ENCODE measurements at regions not wholly inside any gene's neighbourhood (a gene's known extent, or its start where the extent isn't known, plus 50 kb on each side); places are given as distances from the start of the nearest gene placed in this dataset.

GRCh38 chr2:41873102-41874031, 174.5 kb upstream of the PKDCC start:
- H3K27ac ChIP-seq (ENCODE audit: insufficient read depth, low read length, poor library complexity, severe bottlenecking): no peak overlapping the region
- H3K36me3 ChIP-seq (ENCODE audit: control insufficient read depth, insufficient read depth, low read length): no peaks in the 10 kb centered on the region
- no peak for DNase-seq
- H3K4me3 ChIP-seq (ENCODE audit: insufficient read depth, low read depth, low read length, poor library complexity, severe bottlenecking): no peak overlapping the region
- H3K4me1 ChIP-seq (ENCODE audit: control insufficient read depth, insufficient read depth, low read length, poor library complexity, severe bottlenecking): no peaks in the 10 kb centered on the region
- no peaks in the 10 kb centered on the region for H3K9me3 ChIP-seq (ENCODE audit: control insufficient read depth, low read length)
- H3K27me3 ChIP-seq (replicated peaks; ENCODE audit: control insufficient read depth, insufficient read depth, low read length, poor library complexity, severe bottlenecking): no peaks in the 10 kb centered on the region

- Histone ChIP-seq H3K27ac (ENCODE audit: insufficient read depth, low read length, poor library complexity, severe bottlenecking) (no peak overlapping the region), H3K9me3 (ENCODE audit: control insufficient read depth, low read length) (no peaks in the 10 kb centered on the region), H3K27me3 (replicated peaks; ENCODE audit: control insufficient read depth, insufficient read depth, low read length, poor library complexity, severe bottlenecking) (no peaks in the 10 kb centered on the region), H3K36me3 (ENCODE audit: control insufficient read depth, insufficient read depth, low read length) (no peaks in the 10 kb centered on the region), H3K4me3 (ENCODE audit: insufficient read depth, low read depth, low read length, poor library complexity, severe bottlenecking) (no peak overlapping the region), H3K4me1 (ENCODE audit: control insufficient read depth, insufficient read depth, low read length, poor library complexity, severe bottlenecking) (no peaks in the 10 kb centered on the region)
- DNase-seq: no peak
Measured at GRCh38 chr2:41877114-41877678, 170.6 kb upstream of the PKDCC start.

GRCh38 chr2:41878056-41878455, 169.8 kb upstream of the PKDCC start:
- no peaks in the 10 kb centered on the region for H3K9me3 ChIP-seq (ENCODE audit: control insufficient read depth, low read length)
- no peaks in the 10 kb centered on the region for H3K27me3 ChIP-seq (replicated peaks; ENCODE audit: control insufficient read depth, insufficient read depth, low read length, poor library complexity, severe bottlenecking)
- no peak overlapping the region for H3K4me3 ChIP-seq (ENCODE audit: insufficient read depth, low read depth, low read length, poor library complexity, severe bottlenecking)
- no peak overlapping the region for H3K27ac ChIP-seq (ENCODE audit: insufficient read depth, low read length, poor library complexity, severe bottlenecking)
- DNase-seq: no peak
- H3K36me3 ChIP-seq (ENCODE audit: control insufficient read depth, insufficient read depth, low read length): no peaks in the 10 kb centered on the region
- no peaks in the 10 kb centered on the region for H3K4me1 ChIP-seq (ENCODE audit: control insufficient read depth, insufficient read depth, low read length, poor library complexity, severe bottlenecking)

GRCh38 chr2:41878716-41879234, 169.0 kb upstream of the PKDCC start:
- H3K27ac ChIP-seq (ENCODE audit: insufficient read depth, low read length, poor library complexity, severe bottlenecking): no peak overlapping the region
- no peaks in the 10 kb centered on the region for H3K27me3 ChIP-seq (replicated peaks; ENCODE audit: control insufficient read depth, insufficient read depth, low read length, poor library complexity, severe bottlenecking)
- no peaks in the 10 kb centered on the region for H3K36me3 ChIP-seq (ENCODE audit: control insufficient read depth, insufficient read depth, low read length)
- H3K4me3 ChIP-seq (ENCODE audit: insufficient read depth, low read depth, low read length, poor library complexity, severe bottlenecking): no peak overlapping the region
- no peak for DNase-seq
- no peaks in the 10 kb centered on the region for H3K9me3 ChIP-seq (ENCODE audit: control insufficient read depth, low read length)
- H3K4me1 ChIP-seq (ENCODE audit: control insufficient read depth, insufficient read depth, low read length, poor library complexity, severe bottlenecking): no peaks in the 10 kb centered on the region

GRCh38 chr2:41879235-41879916, 168.4 kb upstream of the PKDCC start:
- no peak overlapping the region for H3K27ac ChIP-seq (ENCODE audit: insufficient read depth, low read length, poor library complexity, severe bottlenecking)
- no peak overlapping the region for H3K4me3 ChIP-seq (ENCODE audit: insufficient read depth, low read depth, low read length, poor library complexity, severe bottlenecking)
- H3K9me3 ChIP-seq (ENCODE audit: control insufficient read depth, low read length): no peaks in the 10 kb centered on the region
- DNase-seq: no peak
- H3K4me1 ChIP-seq (ENCODE audit: control insufficient read depth, insufficient read depth, low read length, poor library complexity, severe bottlenecking): no peaks in the 10 kb centered on the region
- no peaks in the 10 kb centered on the region for H3K27me3 ChIP-seq (replicated peaks; ENCODE audit: control insufficient read depth, insufficient read depth, low read length, poor library complexity, severe bottlenecking)
- H3K36me3 ChIP-seq (ENCODE audit: control insufficient read depth, insufficient read depth, low read length): no peaks in the 10 kb centered on the region

GRCh38 chr2:41880561-41881243, 167.1 kb upstream of the PKDCC start:
- Histone ChIP-seq H3K9me3 (ENCODE audit: control insufficient read depth, low read length) (no peaks in the 10 kb centered on the region), H3K27me3 (replicated peaks; ENCODE audit: control insufficient read depth, insufficient read depth, low read length, poor library complexity, severe bottlenecking) (no peaks in the 10 kb centered on the region), H3K4me1 (ENCODE audit: control insufficient read depth, insufficient read depth, low read length, poor library complexity, severe bottlenecking) (no peaks in the 10 kb centered on the region), H3K36me3 (ENCODE audit: control insufficient read depth, insufficient read depth, low read length) (no peaks in the 10 kb centered on the region), H3K4me3 (ENCODE audit: insufficient read depth, low read depth, low read length, poor library complexity, severe bottlenecking) (no peak overlapping the region), H3K27ac (ENCODE audit: insufficient read depth, low read length, poor library complexity, severe bottlenecking) (no peak overlapping the region)
- DNase-seq: no peak

- H3K4me3 ChIP-seq (ENCODE audit: insufficient read depth, low read depth, low read length, poor library complexity, severe bottlenecking): no peak overlapping the region
- no peak for DNase-seq
- no peaks in the 10 kb centered on the region for H3K27me3 ChIP-seq (replicated peaks; ENCODE audit: control insufficient read depth, insufficient read depth, low read length, poor library complexity, severe bottlenecking)
- no peaks in the 10 kb centered on the region for H3K36me3 ChIP-seq (ENCODE audit: control insufficient read depth, insufficient read depth, low read length)
- no peak overlapping the region for H3K27ac ChIP-seq (ENCODE audit: insufficient read depth, low read length, poor library complexity, severe bottlenecking)
- no peaks in the 10 kb centered on the region for H3K4me1 ChIP-seq (ENCODE audit: control insufficient read depth, insufficient read depth, low read length, poor library complexity, severe bottlenecking)
- no peaks in the 10 kb centered on the region for H3K9me3 ChIP-seq (ENCODE audit: control insufficient read depth, low read length)
Measured at GRCh38 chr2:41881249-41881648, 166.6 kb upstream of the PKDCC start.

- Histone ChIP-seq H3K27me3 (replicated peaks; ENCODE audit: control insufficient read depth, insufficient read depth, low read length, poor library complexity, severe bottlenecking) (no peaks in the 10 kb centered on the region), H3K4me1 (ENCODE audit: control insufficient read depth, insufficient read depth, low read length, poor library complexity, severe bottlenecking) (no peaks in the 10 kb centered on the region), H3K36me3 (ENCODE audit: control insufficient read depth, insufficient read depth, low read length) (no peaks in the 10 kb centered on the region), H3K4me3 (ENCODE audit: insufficient read depth, low read depth, low read length, poor library complexity, severe bottlenecking) (no peak overlapping the region), H3K9me3 (ENCODE audit: control insufficient read depth, low read length) (no peaks in the 10 kb centered on the region), H3K27ac (ENCODE audit: insufficient read depth, low read length, poor library complexity, severe bottlenecking) (no peak overlapping the region)
- no peak for DNase-seq
Measured at GRCh38 chr2:41884718-41885117, 163.1 kb upstream of the PKDCC start.

GRCh38 chr2:41886145-41886664, 161.6 kb upstream of the PKDCC start:
- DNase-seq: no peak
- Histone ChIP-seq H3K27me3 (replicated peaks; ENCODE audit: control insufficient read depth, insufficient read depth, low read length, poor library complexity, severe bottlenecking) (no peaks in the 10 kb centered on the region), H3K27ac (ENCODE audit: insufficient read depth, low read length, poor library complexity, severe bottlenecking) (no peak overlapping the region), H3K9me3 (ENCODE audit: control insufficient read depth, low read length) (no peaks in the 10 kb centered on the region), H3K4me3 (ENCODE audit: insufficient read depth, low read depth, low read length, poor library complexity, severe bottlenecking) (no peak overlapping the region), H3K4me1 (ENCODE audit: control insufficient read depth, insufficient read depth, low read length, poor library complexity, severe bottlenecking) (no peaks in the 10 kb centered on the region), H3K36me3 (ENCODE audit: control insufficient read depth, insufficient read depth, low read length) (no peaks in the 10 kb centered on the region)

Data from effector memory CD4-positive, alpha-beta T cell (primary cell).